ENCODE measurements at regions not wholly inside any gene's neighbourhood (a gene's known extent, or its start where the extent isn't known, plus 50 kb on each side); places are given as distances from the start of the nearest gene placed in this dataset.

GRCh38 chr3:166302331-166302730 lies 465.1 kb upstream of the BCHE start:
- no peaks in the 10 kb centered on the region for H3K4me1 ChIP-seq (ENCODE audit: control insufficient read depth in 1 of 2, insufficient read depth in 2 of 2, low read depth in 1 of 2, low read length in 1 of 2)
- H4K20me1 ChIP-seq (ENCODE audit: insufficient read depth): no peaks in the 10 kb centered on the region
- no peak for DNase-seq
- no peak overlapping the region for H3K27ac ChIP-seq (ENCODE audit: low read depth in 2 of 2, low read length in 1 of 2)
- H3K36me3 ChIP-seq (replicated peaks in 1 of 2; ENCODE audit: control insufficient read depth in 1 of 2, insufficient read depth in 2 of 2, low read length in 1 of 2): no peaks in the 10 kb centered on the region
- no peaks in the 10 kb centered on the region for H3K9me3 ChIP-seq
- no peaks in the 10 kb centered on the region for H3K79me2 ChIP-seq (ENCODE audit: insufficient read depth)
- no peaks in the 10 kb centered on the region for H3K27me3 ChIP-seq (ENCODE audit: insufficient read depth)
- ChIA-PET POLR2A (no interaction called here), CTCF (no interaction called here)
- H3K9ac ChIP-seq: no peak overlapping the region
- no peak overlapping the region for H2AFZ ChIP-seq (ENCODE audit: low read depth)
- H3K4me3 ChIP-seq (ENCODE audit: low read depth in 2 of 2, low read length in 1 of 2): no peak overlapping the region
- no peak for TF ChIP-seq NRF1 (IDR thresholded peaks at IDR 0.05; ENCODE audit: low read depth, low read length)
- no peak for TF ChIP-seq SIN3A (IDR thresholded peaks at IDR 0.05; ENCODE audit: borderline replicate concordance, low read depth, low read length)
- no peak for TF ChIP-seq JUND (IDR thresholded peaks at IDR 0.05)
- no peak for TF ChIP-seq USF2 (IDR thresholded peaks at IDR 0.05; ENCODE audit: borderline replicate concordance, low read depth, low read length)
- no peak for TF ChIP-seq CTCF (IDR thresholded peaks at IDR 0.05)
- no peak for TF ChIP-seq FOXJ3 (CRISPR knock-in tag; IDR thresholded peaks at IDR 0.05)
- TF ChIP-seq TEAD4 (IDR thresholded peaks at IDR 0.05; ENCODE audit: borderline replicate concordance, insufficient read depth): no peak
- no peak for TF ChIP-seq FOXM1 (IDR thresholded peaks at IDR 0.05; ENCODE audit: low read depth)
- no peak for TF ChIP-seq ELF1 (IDR thresholded peaks at IDR 0.05)
- TF ChIP-seq CHD2 (IDR thresholded peaks at IDR 0.05; ENCODE audit: low read length, partially characterized antibody): no peak
- TF ChIP-seq MXI1 (IDR thresholded peaks at IDR 0.05; ENCODE audit: low read depth, low read length): no peak
- no peaks in the 10 kb centered on the region for H3K9me2 ChIP-seq
- no peak overlapping the region for H3K4me2 ChIP-seq
- 8% methylated on average over 2 of the region's 2 CpGs for WGBS (ENCODE audit: low lambda C conversion rate)
- no peaks in the 10 kb centered on the region for H3F3A ChIP-seq (replicated peaks; ENCODE audit: insufficient read depth)

- H3K27ac ChIP-seq (ENCODE audit: low read depth in 2 of 2, low read length in 1 of 2): no peak overlapping the region
- H3K9ac ChIP-seq: no peak overlapping the region
- ChIA-PET CTCF (no interaction called here), POLR2A (no interaction called here)
- no peak overlapping the region for H3K4me3 ChIP-seq (ENCODE audit: low read depth in 2 of 2, low read length in 1 of 2)
- no peak for DNase-seq
- no peaks in the 10 kb centered on the region for H3K27me3 ChIP-seq (ENCODE audit: insufficient read depth)
- no peaks in the 10 kb centered on the region for H4K20me1 ChIP-seq (ENCODE audit: insufficient read depth)
- no peaks in the 10 kb centered on the region for H3K36me3 ChIP-seq (replicated peaks in 1 of 2; ENCODE audit: control insufficient read depth in 1 of 2, insufficient read depth in 2 of 2, low read length in 1 of 2)
- no peaks in the 10 kb centered on the region for H3K9me3 ChIP-seq
- H3K9me2 ChIP-seq: no peaks in the 10 kb centered on the region
- H3K4me1 ChIP-seq (ENCODE audit: control insufficient read depth in 1 of 2, insufficient read depth in 2 of 2, low read depth in 1 of 2, low read length in 1 of 2): no peaks in the 10 kb centered on the region
- no peaks in the 10 kb centered on the region for H3K79me2 ChIP-seq (ENCODE audit: insufficient read depth)
- no peak overlapping the region for H2AFZ ChIP-seq (ENCODE audit: low read depth)
- 6% methylated on average over 5 of the region's 5 CpGs for WGBS (ENCODE audit: low lambda C conversion rate)
- H3K4me2 ChIP-seq: no peak overlapping the region
- H3F3A ChIP-seq (replicated peaks; ENCODE audit: insufficient read depth): no peaks in the 10 kb centered on the region
- TF ChIP-seq MAX (IDR thresholded peaks at IDR 0.05; ENCODE audit: low read depth) (no peak), PBX3 (IDR thresholded peaks at IDR 0.05) (no peak), ZBTB33 (IDR thresholded peaks at IDR 0.05; ENCODE audit: borderline replicate concordance, low read depth) (no peak), FOSL2 (IDR thresholded peaks at IDR 0.05; ENCODE audit: borderline replicate concordance, low read depth) (no peak), MXI1 (IDR thresholded peaks at IDR 0.05; ENCODE audit: low read depth, low read length) (no peak), SIN3A (IDR thresholded peaks at IDR 0.05; ENCODE audit: borderline replicate concordance, low read depth, low read length) (no peak), USF2 (IDR thresholded peaks at IDR 0.05; ENCODE audit: borderline replicate concordance, low read depth, low read length) (no peak), YY1 (IDR thresholded peaks at IDR 0.05; ENCODE audit: low read depth) (no peak), TEAD4 (IDR thresholded peaks at IDR 0.05; ENCODE audit: borderline replicate concordance, insufficient read depth) (no peak), NRF1 (IDR thresholded peaks at IDR 0.05; ENCODE audit: low read depth, low read length) (no peak), NFIC (IDR thresholded peaks at IDR 0.05; ENCODE audit: borderline replicate concordance) (no peak), FOXM1 (IDR thresholded peaks at IDR 0.05; ENCODE audit: low read depth) (no peak), CTCF (IDR thresholded peaks at IDR 0.05) (no peak)
These were observed 459.1 kb upstream of the BCHE start for GRCh38 chr3:166296179-166296783.
